ENCODE measurements at regions not wholly inside any gene's neighbourhood (a gene's known extent, or its start where the extent isn't known, plus 50 kb on each side); places are given as distances from the start of the nearest gene placed in this dataset.

GRCh38 chr4:23943478-23943877 lies 53.6 kb upstream of the PPARGC1A start:
- no peaks in the 10 kb centered on the region for H3K36me3 ChIP-seq
- no peaks in the 10 kb centered on the region for H3K9me3 ChIP-seq
- no peak for DNase-seq (ENCODE audit: low spot score in 2 of 2)
- WGBS: 86% methylated on average over 2 of the region's 2 CpGs
- peaks cover 12% of the 10 kb centered on the region for H3K4me1 ChIP-seq
- no peak overlapping the region for H3K27ac ChIP-seq
- no peak for TF ChIP-seq CTCF (IDR thresholded peaks at IDR 0.05)
- no peak for TF ChIP-seq POLR2AphosphoS5 (IDR thresholded peaks at IDR 0.05)
- TF ChIP-seq POLR2A (IDR thresholded peaks at IDR 0.05): no peak
- no peak for TF ChIP-seq EP300 (IDR thresholded peaks at IDR 0.05)
- H3K27me3 ChIP-seq: no peaks in the 10 kb centered on the region
- H3K4me3 ChIP-seq: no peak overlapping the region

GRCh38 chr4:23942471-23942870 lies 52.6 kb upstream of the PPARGC1A start:
- Histone ChIP-seq H3K4me1 (peaks cover 16% of the 10 kb centered on the region), H3K9me3 (no peaks in the 10 kb centered on the region), H3K27ac (no peak overlapping the region), H3K27me3 (no peaks in the 10 kb centered on the region), H3K4me3 (no peak overlapping the region), H3K36me3 (no peaks in the 10 kb centered on the region)
- DNase-seq (ENCODE audit: low spot score in 2 of 2): no peak
- TF ChIP-seq EP300 (IDR thresholded peaks at IDR 0.05) (no peak), POLR2AphosphoS5 (IDR thresholded peaks at IDR 0.05) (no peak), CTCF (IDR thresholded peaks at IDR 0.05) (no peak), POLR2A (IDR thresholded peaks at IDR 0.05) (no peak)
- 90% methylated on average over 1 of the region's 1 CpG for WGBS

Measured in suprapubic skin (tissue), 4 donors.